ENCODE measurements at regions not wholly inside any gene's neighbourhood (a gene's known extent, or its start where the extent isn't known, plus 50 kb on each side); places are given as distances from the start of the nearest gene placed in this dataset.

DNA sequence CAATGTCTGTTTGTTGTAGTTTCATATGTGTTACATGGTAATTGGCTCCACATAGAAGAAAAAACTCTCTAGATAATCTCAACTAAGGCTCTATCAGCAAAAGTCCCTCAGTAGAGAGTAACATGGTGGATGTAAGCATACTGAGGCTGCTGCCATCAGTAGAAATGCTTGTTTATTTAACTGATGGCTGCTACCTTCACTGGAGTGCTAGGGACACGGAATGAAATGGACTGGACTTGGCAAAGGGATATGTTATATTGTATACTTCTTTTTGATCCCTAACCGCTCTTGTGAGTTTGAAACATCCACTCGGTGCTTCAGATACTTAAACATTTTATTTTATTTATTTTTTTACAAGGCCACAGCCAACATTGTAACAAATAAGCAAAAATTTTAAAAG is 143.0 kb downstream of the ZNF281 start:
- Histone ChIP-seq H3K14ac (ENCODE audit: insufficient read depth, low read length) (no peak overlapping the region), H3K27ac (ENCODE audit: insufficient read length, low read depth, low read length) (no peak overlapping the region), H3K4me2 (ENCODE audit: insufficient read depth, insufficient read length, low read length) (no peak overlapping the region), H3K79me2 (ENCODE audit: insufficient read depth, low read length) (no peaks in the 10 kb centered on the region), H4K8ac (replicated peaks; ENCODE audit: insufficient read length, low read depth, low read length) (no peak overlapping the region), H2BK20ac (ENCODE audit: low read depth, low read length, poor library complexity, severe bottlenecking) (no peak overlapping the region), H3K23me2 (ENCODE audit: insufficient read length, low read depth, low read length, poor library complexity, severe bottlenecking) (no peaks in the 10 kb centered on the region), H4K5ac (ENCODE audit: insufficient read length, low read depth, low read length) (no peak overlapping the region), H3K9me3 (ENCODE audit: control insufficient read depth, low read depth, low read length) (no peaks in the 10 kb centered on the region), H3K56ac (ENCODE audit: insufficient read length, low read depth, low read length) (no peak overlapping the region), H4K20me1 (ENCODE audit: control insufficient read depth, insufficient read depth, insufficient read length) (no peaks in the 10 kb centered on the region), H3K79me1 (ENCODE audit: insufficient read depth, low read depth, low read length, poor library complexity, severe bottlenecking) (no peaks in the 10 kb centered on the region), H3K4ac (ENCODE audit: low read depth, low read length) (no peak overlapping the region), H3K23ac (ENCODE audit: insufficient read length, low read depth, low read length) (no peak overlapping the region), H3K4me1 (ENCODE audit: insufficient read depth, low read length) (no peaks in the 10 kb centered on the region), H2AK5ac (ENCODE audit: insufficient read length, low read length) (no peak overlapping the region), H2BK15ac (ENCODE audit: low read depth, low read length) (no peak overlapping the region), H2BK12ac (ENCODE audit: insufficient read length, low read depth, low read length) (no peak overlapping the region), H2BK5ac (ENCODE audit: insufficient read length, low read length) (no peak overlapping the region), H3T11ph (ENCODE audit: low read length) (no peak overlapping the region), H2AFZ (ENCODE audit: low read length) (no peak overlapping the region), H2BK120ac (ENCODE audit: low read depth, low read length, poor library complexity, severe bottlenecking) (no peak overlapping the region), H3K18ac (ENCODE audit: insufficient read length, low read depth, low read length) (no peak overlapping the region), H3K27me3 (ENCODE audit: insufficient read depth, low read length) (no peaks in the 10 kb centered on the region), H4K91ac (ENCODE audit: insufficient read length, low read depth, low read length) (no peak overlapping the region), H3K9ac (ENCODE audit: extremely low read depth, insufficient read length, low read length) (no peak overlapping the region)
- TF ChIP-seq, protein P1, sequence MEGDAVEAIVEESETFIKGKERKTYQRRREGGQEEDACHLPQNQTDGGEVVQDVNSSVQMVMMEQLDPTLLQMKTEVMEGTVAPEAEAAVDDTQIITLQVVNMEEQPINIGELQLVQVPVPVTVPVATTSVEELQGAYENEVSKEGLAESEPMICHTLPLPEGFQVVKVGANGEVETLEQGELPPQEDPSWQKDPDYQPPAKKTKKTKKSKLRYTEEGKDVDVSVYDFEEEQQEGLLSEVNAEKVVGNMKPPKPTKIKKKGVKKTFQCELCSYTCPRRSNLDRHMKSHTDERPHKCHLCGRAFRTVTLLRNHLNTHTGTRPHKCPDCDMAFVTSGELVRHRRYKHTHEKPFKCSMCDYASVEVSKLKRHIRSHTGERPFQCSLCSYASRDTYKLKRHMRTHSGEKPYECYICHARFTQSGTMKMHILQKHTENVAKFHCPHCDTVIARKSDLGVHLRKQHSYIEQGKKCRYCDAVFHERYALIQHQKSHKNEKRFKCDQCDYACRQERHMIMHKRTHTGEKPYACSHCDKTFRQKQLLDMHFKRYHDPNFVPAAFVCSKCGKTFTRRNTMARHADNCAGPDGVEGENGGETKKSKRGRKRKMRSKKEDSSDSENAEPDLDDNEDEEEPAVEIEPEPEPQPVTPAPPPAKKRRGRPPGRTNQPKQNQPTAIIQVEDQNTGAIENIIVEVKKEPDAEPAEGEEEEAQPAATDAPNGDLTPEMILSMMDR (conservative IDR thresholded peaks at IDR 0.05) = no peak
- no peak overlapping the region for H3K4me3 Mint-ChIP-seq
- no CpG with 5 or more reads among the region's 3 CpGs for WGBS (ENCODE audit: extremely low coverage, insufficient read length, low lambda C conversion rate)
- H3K36me3 Mint-ChIP-seq (ENCODE audit: insufficient read depth in 1 of 3, low read depth in 3 of 3) = no peaks in the 10 kb centered on the region
- H3K9me3 Mint-ChIP-seq = no peaks in the 10 kb centered on the region
- no peak for DNase-seq
- H3K4me1 Mint-ChIP-seq = no peaks in the 10 kb centered on the region
- H3K27me3 Mint-ChIP-seq (ENCODE audit: low read depth) = no peaks in the 10 kb centered on the region
- no peak overlapping the region for H3K27ac Mint-ChIP-seq

Data from H9 (cell line).